ENCODE measurements at regions not wholly inside any gene's neighbourhood (a gene's known extent, or its start where the extent isn't known, plus 50 kb on each side); places are given as distances from the start of the nearest gene placed in this dataset.
"Not testable (repeated sequence)": the region's sequence is repeated elsewhere in the genome, so short reads cannot be mapped to it uniquely, and the experiment has no call there.

DNA sequence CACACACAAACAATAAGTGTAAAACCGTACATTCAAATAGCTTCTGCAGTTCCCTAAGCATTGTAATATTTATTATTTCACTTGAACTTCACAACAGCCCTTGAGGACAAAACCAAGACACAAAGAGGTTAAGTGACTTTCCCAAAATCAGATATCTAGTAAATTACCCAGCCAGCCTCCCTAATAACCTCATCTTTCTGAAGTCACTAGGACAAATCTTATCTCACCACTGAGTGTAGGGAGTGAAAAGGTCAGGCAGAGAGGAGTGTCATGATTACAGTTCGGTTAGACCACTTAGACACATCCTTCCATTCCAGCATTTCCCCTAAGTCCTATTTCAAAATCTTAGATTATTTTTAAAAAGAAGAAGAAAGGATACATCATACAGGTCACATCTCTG is 377.3 kb upstream of the NFIA start:
- no peak for DNase-seq

DNA sequence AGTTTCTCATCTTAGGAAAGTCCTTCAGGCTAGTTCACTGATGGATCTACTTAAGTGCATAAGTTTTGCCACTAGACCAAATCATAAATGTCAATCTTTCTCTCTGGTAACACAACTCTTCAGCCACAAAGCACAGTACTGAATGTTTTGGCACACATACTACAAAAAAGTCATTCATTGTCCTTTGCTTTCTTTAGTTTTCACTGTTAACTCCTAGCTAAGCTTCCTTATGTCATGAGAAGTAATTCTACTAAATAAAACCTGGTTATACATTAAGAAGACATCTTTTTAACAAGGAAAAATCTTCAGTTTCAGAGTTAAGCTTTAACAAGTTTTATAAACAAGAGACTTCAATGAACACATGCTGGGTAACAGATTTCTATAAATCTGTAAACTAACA is 379.2 kb upstream of the NFIA start:
- no peak for DNase-seq

DNA sequence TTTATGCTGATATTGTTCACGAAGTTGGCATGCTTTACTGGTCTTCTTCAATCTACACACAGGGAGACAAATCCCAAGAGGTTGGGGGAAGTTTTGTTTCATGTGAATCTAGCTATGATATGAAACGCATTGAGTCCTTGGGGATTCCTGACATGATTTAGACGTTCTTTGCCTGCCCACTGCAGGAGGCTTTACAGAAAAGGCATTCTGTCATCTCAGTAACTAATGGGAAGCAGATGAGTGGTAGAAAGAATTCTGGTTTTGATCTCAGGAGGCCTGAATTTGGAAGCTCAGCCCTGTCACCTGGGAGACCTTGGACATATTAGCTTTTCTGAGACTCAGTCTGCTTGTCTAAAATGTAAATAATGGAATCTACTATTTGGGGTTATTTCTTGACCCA is 383.0 kb upstream of the NFIA start:
- DNase-seq, result no peak

DNA sequence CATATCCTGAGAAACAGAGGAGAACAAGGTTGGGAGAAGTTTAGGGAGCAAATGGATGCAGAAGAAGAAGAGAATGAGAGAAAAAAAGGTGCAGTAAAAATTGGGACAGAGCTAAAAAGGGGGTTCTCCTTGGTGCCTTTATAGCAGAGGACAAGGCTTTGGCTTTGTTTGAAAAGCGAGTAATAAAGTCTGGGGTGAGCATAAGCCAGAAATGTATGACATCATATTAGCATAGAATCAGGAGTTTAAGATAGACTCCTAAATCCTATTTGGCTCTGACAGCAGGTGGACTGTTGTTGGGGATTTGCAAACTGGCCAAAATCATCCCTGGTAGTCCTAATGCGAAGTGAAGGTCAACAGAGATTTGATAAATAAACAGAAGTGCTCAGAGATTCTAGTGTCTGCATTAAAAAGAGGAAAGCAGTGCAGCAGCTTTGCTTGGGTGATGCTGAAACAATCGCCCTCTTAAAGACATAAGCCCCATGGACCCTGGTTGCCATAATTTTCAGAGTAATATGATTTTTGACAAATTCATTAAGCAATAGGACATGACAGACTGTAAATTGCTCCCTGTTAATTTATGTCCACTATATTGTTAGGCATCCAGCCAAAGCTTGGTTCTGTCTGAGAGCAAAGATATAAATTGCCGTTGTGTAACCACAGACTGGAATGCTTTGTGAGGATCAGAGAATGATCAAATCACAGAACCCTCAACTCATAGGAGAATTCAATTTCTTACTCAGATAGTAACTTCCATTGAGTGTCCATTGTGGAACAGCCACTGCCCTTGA is 385.0 kb upstream of the NFIA start:
- DNase-seq, result no peak

DNA sequence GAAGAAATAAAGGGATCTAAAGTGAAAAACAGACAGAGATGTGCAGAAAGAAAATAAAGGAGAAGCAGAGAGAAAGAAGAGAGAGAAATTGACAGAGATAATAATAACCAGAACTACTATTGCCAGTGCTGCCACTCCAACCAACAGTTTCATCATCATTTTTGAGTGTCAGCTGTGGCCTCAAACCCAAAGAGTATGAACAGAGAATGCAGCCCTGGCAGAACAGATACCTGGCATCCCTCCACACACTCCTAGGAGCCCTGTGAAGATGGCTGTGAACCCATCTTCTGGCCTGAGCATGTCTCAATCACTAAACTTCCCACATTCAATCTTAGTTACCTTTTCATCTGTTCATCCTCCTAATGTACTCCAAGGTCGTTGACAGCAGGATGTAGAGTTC is 385.8 kb upstream of the NFIA start:
- DNase-seq, result no peak

DNA sequence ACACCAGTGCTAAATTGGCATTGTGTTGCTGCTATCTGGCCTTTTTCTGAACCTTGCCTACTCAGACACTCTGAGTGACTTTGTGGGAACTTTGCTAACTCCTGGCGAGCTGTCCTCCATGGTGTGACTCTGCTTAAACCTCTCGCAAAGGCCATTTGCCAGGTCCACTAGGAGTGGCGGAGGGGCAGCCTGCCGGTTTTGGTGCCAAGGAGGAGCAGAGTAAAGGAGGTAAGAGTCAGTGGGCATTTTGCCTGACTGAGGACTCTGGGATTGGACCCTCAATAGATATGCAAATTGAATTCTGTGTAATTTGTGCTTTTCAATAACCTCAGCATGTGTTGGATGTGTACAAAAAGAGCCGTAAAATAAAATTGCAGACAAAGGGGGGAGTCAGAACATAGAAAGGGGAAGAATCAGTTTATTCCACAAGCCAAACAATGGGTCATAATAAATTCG is 386.6 kb upstream of the NFIA start:
- DNase-seq, result no peak

DNA sequence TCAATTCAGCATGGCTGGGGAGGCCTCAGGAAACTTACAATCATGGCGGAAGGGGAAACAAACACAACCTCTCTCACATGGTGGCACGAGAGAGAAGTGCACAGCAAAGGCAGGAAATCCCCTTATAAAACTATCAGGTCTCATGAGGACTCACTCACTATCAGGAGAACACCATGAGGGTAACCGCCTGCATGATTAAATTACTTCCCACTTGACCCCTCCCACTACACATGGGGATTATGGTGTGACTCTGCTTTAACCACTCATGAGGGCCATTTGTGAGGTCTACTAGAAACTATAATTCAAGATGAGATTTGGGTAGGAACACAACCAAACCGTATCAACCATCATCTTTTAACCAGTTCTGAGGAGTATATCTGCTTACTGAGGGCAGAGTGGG is 387.4 kb upstream of the NFIA start:
- DNase-seq, result no peak

DNA sequence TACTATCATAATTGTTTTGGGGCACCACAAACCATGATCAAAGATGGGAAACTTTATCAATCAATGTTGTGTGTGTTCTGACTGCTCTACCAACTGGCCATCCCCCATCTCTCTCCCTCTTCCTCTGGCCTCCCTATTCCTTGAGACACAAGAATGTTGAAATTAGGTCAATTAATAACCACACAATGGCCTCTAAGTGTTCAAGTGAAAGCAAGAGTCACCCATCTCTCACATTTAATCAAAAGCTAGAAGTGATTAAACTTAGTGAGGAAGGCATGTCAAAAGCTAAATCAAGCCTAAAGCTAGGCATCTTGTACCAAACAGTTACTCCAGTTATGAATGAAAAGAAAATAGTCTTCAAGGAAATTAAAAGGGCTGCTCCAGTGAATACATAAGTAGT is 390.3 kb upstream of the NFIA start:
- DNase-seq, result no peak

DNA sequence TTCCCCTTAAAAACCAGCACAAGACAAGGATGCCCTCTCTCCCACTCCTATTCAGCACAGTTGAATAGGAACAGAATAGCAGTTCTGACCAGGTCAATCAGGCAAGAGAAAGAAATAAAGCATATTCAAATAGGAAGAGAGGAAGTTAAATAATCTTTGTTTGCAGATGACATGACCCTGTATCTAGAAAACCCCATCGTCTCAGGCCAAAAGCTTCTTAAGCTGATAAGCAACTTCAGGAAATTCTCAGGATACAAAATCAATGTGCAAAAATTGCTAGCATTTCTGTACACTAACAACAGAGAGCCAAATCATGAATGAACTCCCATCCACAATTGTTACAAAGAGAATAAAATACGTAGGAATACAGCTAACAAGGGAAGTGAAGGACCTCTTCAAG is 394.1 kb upstream of the NFIA start:
- not testable (repeated sequence) for DNase-seq

DNA sequence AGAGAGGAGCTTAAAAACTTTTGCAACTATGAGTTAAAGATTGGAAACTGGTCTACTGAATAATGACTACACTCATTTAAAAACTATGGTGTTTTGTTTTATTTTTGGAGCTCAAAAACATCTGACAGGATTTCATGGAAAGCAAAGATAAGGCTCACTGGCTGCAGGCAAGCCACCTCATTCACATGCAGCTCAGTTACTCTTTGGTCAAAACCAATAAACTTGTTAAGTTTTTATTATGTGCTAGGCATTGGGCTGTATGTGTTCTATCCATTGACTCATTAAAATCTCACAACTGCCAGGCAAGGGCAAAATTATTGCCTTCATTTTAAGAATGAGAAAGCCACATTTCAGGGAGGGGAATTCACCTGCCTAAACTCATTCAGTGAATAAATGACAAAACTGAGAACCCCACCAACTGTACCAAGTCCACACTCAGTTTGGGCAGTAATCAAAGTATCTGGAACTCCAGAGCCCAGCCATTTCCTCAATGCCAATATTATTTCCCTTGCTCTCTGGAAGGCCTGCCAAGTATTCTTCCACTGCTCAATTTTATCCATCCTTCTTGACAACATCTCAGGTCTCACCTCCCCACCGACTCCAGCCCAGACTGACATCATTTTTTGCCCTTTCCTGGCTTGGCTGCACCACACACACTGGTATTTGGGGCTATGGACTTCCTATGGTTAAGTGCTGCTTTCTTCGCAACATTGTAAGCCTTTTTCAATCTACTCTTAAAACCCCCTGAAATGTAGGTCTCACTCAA is 401.1 kb upstream of the NFIA start:
- no peak for DNase-seq

DNA sequence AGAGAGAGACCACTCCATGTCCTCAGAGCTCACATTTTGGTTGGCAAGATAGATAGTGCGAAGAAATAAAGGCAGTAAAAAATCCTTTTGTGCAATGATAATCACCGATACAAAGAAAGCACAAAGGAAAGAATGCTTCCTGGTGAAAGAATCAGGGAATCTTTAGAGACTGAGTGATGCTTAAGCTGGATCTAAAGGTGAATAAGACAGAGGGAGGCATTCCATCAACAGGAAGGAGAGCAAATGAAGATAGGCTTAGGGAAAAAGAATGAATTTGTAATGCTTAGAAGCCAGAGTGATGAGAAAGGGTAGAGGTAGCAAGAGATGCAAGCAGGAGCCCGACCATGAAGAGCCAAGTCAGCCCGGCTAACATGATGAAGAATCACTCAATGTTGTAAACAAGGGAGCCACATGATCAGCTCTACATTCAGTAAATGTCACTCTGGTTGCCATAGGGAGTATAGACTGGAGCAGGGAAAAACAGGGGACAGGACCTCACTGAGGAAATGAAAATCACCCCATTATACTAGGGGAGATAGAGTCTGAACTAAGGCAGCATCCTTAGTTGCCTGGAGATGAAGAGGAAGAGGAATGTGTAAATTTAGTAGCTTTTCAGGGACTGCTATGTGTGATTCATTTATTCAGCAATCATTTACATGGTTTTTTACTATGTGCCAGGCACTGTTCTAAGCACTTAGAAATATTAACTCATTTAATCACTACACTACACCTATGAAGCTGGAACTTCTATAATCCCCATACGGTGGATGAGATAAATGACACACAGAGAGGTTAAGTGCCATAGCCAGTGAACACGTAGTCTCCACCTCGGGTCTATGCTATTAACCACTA is 402.6 kb upstream of the NFIA start:
- no peak for DNase-seq

DNA sequence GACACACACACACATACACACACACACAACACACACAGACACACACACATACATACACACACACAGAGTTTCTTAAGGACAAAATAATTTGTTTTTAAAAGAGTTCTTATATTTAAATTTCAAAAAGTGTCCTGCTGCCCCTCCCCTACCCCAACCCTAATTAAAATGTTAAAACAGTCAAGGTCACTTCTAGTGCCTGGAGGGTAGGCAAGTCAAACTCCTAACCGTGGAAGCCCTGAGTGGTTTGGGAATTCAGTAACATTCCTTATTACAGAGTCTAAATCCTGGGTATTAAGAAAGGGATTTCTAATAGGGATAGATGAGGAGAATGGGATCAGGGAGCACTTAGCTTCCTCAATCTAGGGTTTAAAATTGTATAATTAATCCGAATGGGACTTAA is 403.6 kb upstream of the NFIA start:
- no peak for DNase-seq

DNA sequence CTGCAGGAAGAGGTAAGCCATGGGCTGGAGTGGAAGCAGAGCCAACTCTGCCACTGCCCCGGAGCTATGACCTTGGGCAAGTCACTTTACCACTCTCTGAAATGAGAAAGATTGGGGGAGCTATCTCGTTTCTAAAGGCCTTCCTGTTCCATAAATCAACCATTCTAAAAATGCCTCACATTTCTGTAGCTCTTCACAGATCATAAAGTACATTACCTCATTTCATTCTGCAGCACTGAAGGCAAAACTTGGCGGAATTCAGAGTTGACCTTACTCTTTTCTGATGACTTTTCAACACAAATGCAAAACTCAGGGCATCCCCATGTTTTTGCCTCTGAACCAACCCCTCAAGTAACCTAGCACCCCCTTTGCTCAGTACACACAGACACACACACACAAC is 404.0 kb upstream of the NFIA start:
- DNase-seq, result no peak

DNA sequence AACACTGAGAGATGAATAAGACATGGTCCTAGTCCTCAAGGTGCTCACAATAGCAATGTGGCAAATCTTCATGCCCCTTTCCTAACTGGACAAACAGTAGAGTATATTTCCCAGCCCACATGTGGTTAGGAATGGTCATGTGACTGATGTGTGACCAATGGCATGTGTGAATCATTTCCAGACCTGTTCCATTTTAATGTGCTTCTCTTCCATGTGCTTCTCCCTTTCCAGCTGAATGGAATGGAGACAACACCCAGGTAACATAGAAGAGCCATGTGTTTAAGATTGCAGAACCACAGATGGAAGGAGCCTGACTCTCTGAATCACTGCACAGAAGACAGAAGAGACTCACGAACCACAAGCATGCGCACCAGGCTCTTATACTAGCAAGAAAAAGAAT is 409.9 kb upstream of the NFIA start:
- DNase-seq, result no peak

DNA sequence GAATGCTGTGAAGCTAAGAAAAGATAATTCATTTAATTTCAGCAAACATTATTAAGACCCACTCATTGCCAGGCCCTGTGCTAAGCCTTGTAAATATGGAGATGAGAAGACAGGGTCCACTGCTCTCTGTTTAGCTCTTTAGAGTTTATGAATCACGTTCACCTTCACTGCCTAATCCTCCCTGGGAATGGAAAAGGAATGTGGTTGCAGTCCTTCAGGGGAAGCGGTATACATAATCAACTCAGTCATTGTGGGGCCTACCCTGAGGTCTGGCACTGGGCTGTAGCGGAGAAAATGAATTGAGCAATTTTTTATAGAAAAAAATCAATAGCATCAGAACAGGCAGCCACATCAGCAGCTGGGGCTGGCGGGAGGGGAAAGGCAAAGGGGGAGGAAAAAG is 412.1 kb upstream of the NFIA start:
- DNase-seq, result no peak

DNA sequence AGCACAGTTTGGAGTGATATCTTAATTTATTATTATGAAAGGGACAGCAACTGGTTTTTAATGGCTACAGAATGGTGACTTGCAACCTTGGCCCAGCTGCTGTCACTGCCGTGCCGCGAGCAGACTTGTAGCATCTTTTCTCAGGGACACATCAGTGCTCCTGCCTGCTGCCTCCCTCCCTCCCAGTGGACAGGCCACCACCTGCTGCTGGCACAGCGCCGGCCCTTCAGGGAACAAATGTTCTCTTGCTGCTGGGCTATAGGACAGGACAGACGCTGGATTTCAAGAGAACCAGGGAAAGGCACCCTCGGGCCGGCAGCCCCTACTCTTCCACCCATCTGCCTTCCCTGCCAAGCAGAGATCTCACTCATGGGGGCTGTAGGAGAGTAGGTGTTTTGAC is 413.8 kb upstream of the NFIA start:
- DNase-seq, result no peak

DNA sequence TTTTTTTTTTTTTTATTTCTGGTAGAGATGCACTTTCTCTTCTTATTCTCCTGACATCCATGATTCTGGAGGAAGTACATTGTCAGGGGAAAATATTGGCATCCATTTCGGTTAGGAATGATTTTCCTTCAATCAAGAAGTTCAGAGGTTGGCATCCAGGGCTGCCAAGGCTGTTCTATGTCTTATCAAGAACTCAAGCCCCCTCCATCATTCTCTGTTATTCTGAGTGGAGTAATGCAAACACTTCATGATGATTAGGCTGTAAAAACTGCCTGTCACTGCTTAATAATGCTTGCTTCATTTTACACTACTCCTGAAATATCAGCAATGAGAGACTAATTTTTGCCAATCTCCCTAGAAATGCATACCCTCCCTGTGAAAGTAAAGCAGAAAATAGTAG is 417.1 kb upstream of the NFIA start:
- DNase-seq, result no peak

DNA sequence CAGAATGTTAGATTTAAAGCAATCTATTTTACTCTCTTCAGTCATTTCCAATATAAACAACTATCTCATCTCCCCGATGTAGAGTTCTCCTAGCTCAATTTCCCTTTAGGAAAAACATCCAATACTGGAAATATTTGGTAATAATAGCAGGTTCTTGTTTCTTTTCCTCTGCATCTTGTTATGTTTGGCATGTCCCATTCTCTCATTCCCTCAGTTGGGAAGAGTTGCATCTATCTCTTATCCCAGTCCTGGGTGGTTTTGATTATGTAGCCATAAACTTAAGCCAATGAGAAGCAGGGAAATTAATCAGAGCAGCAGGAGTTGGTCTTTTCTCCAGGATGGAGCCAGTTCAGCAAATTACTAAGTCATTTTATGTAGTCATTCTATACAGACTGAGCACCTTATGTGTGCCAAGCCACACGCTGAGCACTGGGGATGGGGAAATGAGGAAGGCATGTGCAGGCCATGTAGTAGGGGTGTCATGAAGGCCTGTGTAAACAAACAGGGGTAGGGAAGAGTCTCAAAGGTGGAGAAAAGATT is 418.2 kb upstream of the NFIA start:
- DNase-seq, result no peak

DNA sequence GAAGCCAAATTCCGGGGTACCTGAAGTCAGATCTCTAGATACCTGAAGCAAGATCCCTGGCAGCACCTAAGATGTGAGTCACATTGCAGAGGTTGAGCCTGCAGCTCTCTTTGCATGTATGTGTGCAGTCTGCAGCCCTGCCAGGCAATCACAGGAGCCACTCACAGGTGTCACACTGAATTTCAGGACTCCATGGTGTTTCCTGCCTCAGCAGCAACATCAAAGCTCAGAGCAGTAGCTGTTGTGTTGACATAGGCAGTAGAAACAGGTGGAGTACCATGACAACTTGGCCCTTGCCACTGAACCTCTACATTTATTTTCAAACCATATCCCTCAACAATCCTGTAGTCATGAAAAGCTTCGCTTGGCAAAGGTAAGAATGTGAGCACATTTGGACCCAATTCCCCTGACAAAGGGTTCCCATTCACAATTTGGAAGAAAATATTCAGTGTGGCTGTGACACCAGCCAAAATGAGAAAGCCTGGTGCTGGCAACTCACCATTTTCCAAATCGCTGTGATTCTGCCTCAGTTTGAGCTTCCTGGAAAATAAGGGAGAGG is 419.8 kb upstream of the NFIA start:
- no peak for DNase-seq

DNA sequence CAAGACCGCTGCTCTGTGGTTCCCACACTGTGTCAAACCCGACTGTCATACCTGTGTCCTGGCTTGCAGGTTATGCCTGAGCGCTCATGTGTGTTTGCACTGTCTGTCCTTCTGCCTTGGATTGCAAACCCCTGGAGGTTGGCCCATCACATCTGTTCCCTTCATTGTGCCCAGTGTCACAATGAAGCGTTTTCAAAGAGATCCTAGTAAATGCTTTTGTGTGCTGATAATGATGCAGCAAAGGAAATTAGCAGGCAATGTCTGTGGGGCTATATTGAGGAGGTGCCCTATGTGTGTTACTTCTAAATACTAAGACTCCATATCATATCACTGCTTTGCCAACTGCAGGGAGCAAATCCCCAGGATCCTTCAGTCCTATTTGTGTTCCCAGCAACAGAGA is 424.4 kb upstream of the NFIA start:
- DNase-seq, result no peak

DNA sequence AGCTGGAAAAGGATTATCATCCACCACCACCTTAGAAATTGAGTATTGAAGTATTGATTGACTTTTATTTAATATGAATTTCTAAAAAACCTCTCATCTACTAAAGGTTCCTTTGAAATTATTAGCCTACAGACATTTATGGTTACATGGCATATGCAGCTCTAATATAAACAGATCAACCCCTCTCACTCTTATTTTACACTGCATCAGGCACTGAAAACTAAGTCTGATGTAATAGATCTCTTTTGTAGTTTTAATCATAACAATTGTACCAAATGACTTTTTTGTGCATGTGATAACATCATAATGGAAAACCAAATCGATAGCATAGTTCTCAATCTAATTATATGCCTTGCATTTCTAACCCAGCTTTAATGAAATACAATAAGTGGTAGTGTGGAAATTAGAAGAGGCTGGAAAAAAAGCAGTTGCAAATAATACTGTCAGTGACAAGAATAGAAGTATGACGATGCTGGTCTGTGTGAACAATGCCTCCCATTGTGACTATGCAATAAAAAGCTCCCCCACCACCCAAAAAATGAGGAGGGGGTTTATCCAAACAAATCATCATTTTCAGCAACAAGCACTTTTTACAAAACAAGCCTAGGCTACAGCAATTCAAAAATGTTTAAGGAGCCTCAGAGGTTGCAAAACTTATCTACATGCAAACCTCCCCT is 426.5 kb upstream of the NFIA start:
- no peak for DNase-seq

DNA sequence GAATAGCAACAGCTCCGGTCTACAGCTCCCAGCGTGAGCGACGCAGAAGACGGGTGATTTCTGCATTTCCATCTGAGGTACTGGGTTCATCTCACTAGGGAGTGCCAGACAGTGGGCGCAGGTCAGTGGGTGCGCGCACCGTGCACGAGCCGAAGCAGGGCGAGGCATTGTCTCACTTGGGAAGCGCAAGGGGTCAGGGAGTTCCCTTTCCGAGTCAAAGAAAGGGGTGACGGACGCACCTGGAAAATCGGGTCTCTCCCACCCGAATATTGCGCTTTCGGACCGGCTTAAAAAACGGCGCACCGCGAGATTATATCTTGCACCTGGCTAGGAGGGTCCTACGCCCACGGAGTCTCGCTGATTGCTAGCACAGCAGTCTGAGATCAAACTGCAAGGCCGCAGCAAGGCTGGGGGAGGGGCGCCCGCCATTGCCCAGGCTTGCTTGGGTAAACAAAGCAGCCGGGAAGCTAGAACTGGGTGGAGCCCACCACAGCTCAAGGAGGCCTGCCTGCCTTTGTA is 442.3 kb upstream of the NFIA start:
- DNase-seq, result not testable (repeated sequence)

Measured in AML-193 (cell line).